ENCODE measurements at regions not wholly inside any gene's neighbourhood (a gene's known extent, or its start where the extent isn't known, plus 50 kb on each side); places are given as distances from the start of the nearest gene placed in this dataset.

DNA sequence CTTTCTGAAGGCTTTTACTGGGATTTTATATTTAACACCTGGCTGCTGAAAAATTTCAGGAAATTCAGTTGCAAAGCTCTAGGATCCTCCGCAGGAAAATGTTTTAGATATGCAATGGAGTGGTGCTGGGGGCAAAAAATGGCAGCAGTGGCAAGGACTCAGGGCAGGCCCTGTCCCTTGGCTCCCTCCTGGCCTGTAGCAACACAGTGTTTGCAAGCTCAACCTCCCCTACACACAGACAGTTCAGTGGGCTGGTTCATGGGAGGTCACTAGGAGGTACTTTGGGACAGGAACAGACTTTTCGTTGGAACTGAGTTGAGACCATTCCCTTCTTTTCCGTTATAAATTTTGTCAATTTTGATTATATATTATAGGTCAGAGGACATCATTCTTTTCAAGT is 270.4 kb downstream of the ADAMTS20 start:
- TF ChIP-seq POLR2A (IDR thresholded peaks at IDR 0.05; ENCODE audit: borderline replicate concordance, extremely low read depth, insufficient read depth, insufficient read length): no peak
- TF ChIP-seq CTCF (IDR thresholded peaks at IDR 0.05 in 2 of 3, conservative IDR thresholded peaks at IDR 0.05 in 1 of 3; ENCODE audit: borderline replicate concordance in 1 of 3, insufficient read depth in 1 of 3, low read depth in 2 of 3, low read length in 2 of 3): no peak
- TF ChIP-seq SP1 (IDR thresholded peaks at IDR 0.05; ENCODE audit: low read depth): no peak
- TF ChIP-seq POLR2AphosphoS5 (IDR thresholded peaks at IDR 0.05; ENCODE audit: low read depth, low read length): no peak
- TF ChIP-seq EZH2phosphoT487 (IDR thresholded peaks at IDR 0.05; ENCODE audit: borderline replicate concordance): no peak
- no peak for TF ChIP-seq SRF (IDR thresholded peaks at IDR 0.05; ENCODE audit: low read depth)
- TF ChIP-seq SIN3A (IDR thresholded peaks at IDR 0.05; ENCODE audit: low read depth): no peak
- TF ChIP-seq EZH2 (IDR thresholded peaks at IDR 0.05): no peak
- no peak for TF ChIP-seq RAD21 (IDR thresholded peaks at IDR 0.05; ENCODE audit: low read depth)
- no peak for TF ChIP-seq JUND (IDR thresholded peaks at IDR 0.05)
- TF ChIP-seq YY1 (IDR thresholded peaks at IDR 0.05; ENCODE audit: extremely low read depth, insufficient replicate concordance, low read depth, low read length): no peak
